IMR-90 (cell line): ENCODE measurements at regions not wholly inside any gene's neighbourhood (a gene's known extent, or its start where the extent isn't known, plus 50 kb on each side); places are given as distances from the start of the nearest gene placed in this dataset.

Source experiments
- ATAC-seq: fragments of 200-7000 bp; cut with Tn5 transposase; 2 replicates; pipeline ENCODE4 v1.9.1; 2020; ENCODE audit warnings: low read depth, mild to moderate bottlenecking, moderate library complexity
- BruUV-seq: library from RNA; stranded (reverse); fragments of 400-500 nt; replicated peaks from 2 replicates; lab custom pipeline; 2021; lab: Mats Ljungman, UMichigan
- CTCF ChIA-PET: fragments of 300-600 bp; formaldehyde crosslinking; extraction: SDS; loops from one replicate; lab custom pipeline; 2021; ENCODE audit warnings: antibody characterized with exemption; lab: Yijun Ruan, JAX
- POLR2A ChIA-PET: fragments of 300-600 bp; sonication (Branson Sonifier 250); formaldehyde crosslinking; loops from one replicate; lab custom pipeline; 2022; ENCODE audit warnings: antibody characterized with exemption; ENCODE audit not compliant: unreplicated experiment; lab: Charles Lee
- DNase-seq: peaks from one replicate; pipeline ENCODE4 v3.0.0; 2013
- H2AFZ ChIP-seq: replicated peaks from 2 replicates; pipeline ENCODE3; 2013; ENCODE audit warnings: low read length, mild to moderate bottlenecking; ENCODE audit not compliant: poor library complexity
- H2AK5ac ChIP-seq: 2 replicates; pipeline ENCODE4 v1.6.1; 2013; ENCODE audit warnings: low read depth, low read length, inconsistent platforms
- H2AK9ac ChIP-seq: replicated peaks from 2 replicates; pipeline ENCODE3; 2013; ENCODE audit warnings: mild to moderate bottlenecking, low read depth, low read length, moderate library complexity; ENCODE audit not compliant: poor library complexity
- H2BK120ac ChIP-seq: 2 replicates; pipeline ENCODE4 v1.6.1; 2013; ENCODE audit warnings: low read depth, low read length, inconsistent platforms
- H2BK15ac ChIP-seq: 3 replicates; pipeline ENCODE4 v1.6.1; 2013; ENCODE audit warnings: low read depth, low read length, inconsistent platforms
- H2BK20ac ChIP-seq: 2 replicates; pipeline ENCODE4 v1.6.1; 2013; ENCODE audit warnings: low read depth, mild to moderate bottlenecking, inconsistent platforms, low read length, moderate library complexity
- H2BK5ac ChIP-seq: 2 replicates; pipeline ENCODE4 v1.6.1; 2013; ENCODE audit warnings: mild to moderate bottlenecking, low read depth, low read length, inconsistent platforms; ENCODE audit not compliant: poor library complexity, severe bottlenecking
- H3K14ac ChIP-seq: replicated peaks from 2 replicates; pipeline ENCODE4 v1.6.1; 2013; ENCODE audit warnings: low read depth, low read length, inconsistent platforms
- H3K18ac ChIP-seq: 2 replicates; pipeline ENCODE4 v1.6.1; 2013; ENCODE audit warnings: low read depth, low read length, control low read depth
- H3K23ac ChIP-seq: 2 replicates; pipeline ENCODE4 v1.6.1; 2013; ENCODE audit warnings: low read depth, low read length, inconsistent platforms
- H3K27ac ChIP-seq: 2 replicates; pipeline ENCODE4 v1.5.1; 2013; ENCODE audit warnings: mild to moderate bottlenecking, control low read depth, low read length; ENCODE audit not compliant: insufficient read depth
- H3K27me3 ChIP-seq: 2 replicates; pipeline ENCODE4 v1.6.1; 2013; ENCODE audit warnings: low read length; ENCODE audit not compliant: control insufficient read depth, insufficient read depth
- H3K36me3 ChIP-seq: 2 replicates; pipeline ENCODE4 v1.6.1; 2013; ENCODE audit warnings: low read length, mixed read lengths; ENCODE audit not compliant: control insufficient read depth, insufficient read depth
- H3K4ac ChIP-seq: 2 replicates; pipeline ENCODE4 v1.6.1; 2013; ENCODE audit warnings: low read depth, low read length, inconsistent platforms
- H3K4me1 ChIP-seq: 2 replicates; pipeline ENCODE4 v1.6.1; 2013; ENCODE audit warnings: low read length, mixed read lengths; ENCODE audit not compliant: control insufficient read depth, insufficient read depth
- H3K4me2 ChIP-seq: 2 replicates; pipeline ENCODE4 v1.6.1; 2013; ENCODE audit warnings: low read depth, mild to moderate bottlenecking, control low read depth, low read length, moderate library complexity
- H3K4me3 ChIP-seq: 2 replicates; pipeline ENCODE4 v1.5.1; 2013; ENCODE audit warnings: low read depth, mild to moderate bottlenecking, control low read depth, low read length, moderate library complexity; ENCODE audit not compliant: insufficient read depth
- H3K56ac ChIP-seq: 2 replicates; pipeline ENCODE4 v1.6.1; 2013; ENCODE audit warnings: low read length, inconsistent platforms; ENCODE audit not compliant: insufficient read depth; ENCODE audit errors: extremely low read depth
- H3K79me1 ChIP-seq, 2 experiments: 2 replicates each; pipeline ENCODE4 v1.6.1; 2013; ENCODE audit warnings: low read length in 2 of 2, inconsistent platforms in 1 of 2, low read depth in 1 of 2
- H3K9ac ChIP-seq: 2 replicates; pipeline ENCODE4 v1.6.1; 2013; ENCODE audit warnings: low read depth, low read length, control low read depth
- H3K9me1 ChIP-seq: 2 replicates; pipeline ENCODE4 v1.6.1; 2013; ENCODE audit warnings: low read length, inconsistent platforms; ENCODE audit not compliant: insufficient read depth
- H3K9me3 ChIP-seq: 2 replicates; pipeline ENCODE4 v1.6.1; 2013; ENCODE audit warnings: low read length; ENCODE audit not compliant: control insufficient read depth, insufficient read depth
- H4K20me1 ChIP-seq: 2 replicates; pipeline ENCODE4 v1.6.1; 2013; ENCODE audit warnings: low read length, inconsistent platforms; ENCODE audit not compliant: insufficient read depth
- H4K5ac ChIP-seq: 2 replicates; pipeline ENCODE4 v1.6.1; 2013; ENCODE audit warnings: mild to moderate bottlenecking, low read depth, low read length, control low read depth
- H4K8ac ChIP-seq, 2 experiments: 2 replicates each; pipeline ENCODE4 v1.6.1; 2013; ENCODE audit warnings: low read depth in 2 of 2, low read length in 2 of 2, control low read depth in 1 of 2, inconsistent platforms in 1 of 2
- H4K91ac ChIP-seq: 2 replicates; pipeline ENCODE4 v1.6.1; 2013; ENCODE audit warnings: low read depth, low read length, inconsistent platforms; ENCODE audit not compliant: insufficient read depth
- ELK1 ChIP-seq: fragments of 150-350 bp; IDR thresholded peaks from 2 replicates; pipeline ENCODE4 v1.6.1; 2016; ENCODE audit warnings: low read depth, mild to moderate bottlenecking, low read length, moderate library complexity, borderline replicate concordance
- MAFK ChIP-seq: IDR thresholded peaks from 2 replicates; pipeline ENCODE4 v1.6.1; 2012; ENCODE audit warnings: low read depth, low read length, improper control_type of control experiment
- MAZ ChIP-seq: IDR thresholded peaks from 2 replicates; pipeline ENCODE4 v1.6.1; 2012; ENCODE audit warnings: low read depth, mild to moderate bottlenecking, low read length, improper control_type of control experiment, moderate library complexity, borderline replicate concordance
- MXI1 ChIP-seq: IDR thresholded peaks from 2 replicates; pipeline ENCODE4 v1.6.1; 2012; ENCODE audit warnings: low read depth, mild to moderate bottlenecking, low read length, moderate library complexity, borderline replicate concordance
- NFE2L2 ChIP-seq: fragments of 150-350 bp; IDR thresholded peaks from 2 replicates; pipeline ENCODE4 v1.6.1; 2016; ENCODE audit warnings: low read depth, mild to moderate bottlenecking, low read length
- POLR2A ChIP-seq: IDR thresholded peaks from 2 replicates; pipeline ENCODE4 v1.6.1; 2012; ENCODE audit warnings: mild to moderate bottlenecking, low read depth, low read length
- RFX5 ChIP-seq: IDR thresholded peaks from 2 replicates; pipeline ENCODE4 v1.8.0; 2012; ENCODE audit warnings: low read depth, mild to moderate bottlenecking, low read length, moderate library complexity
- USF2 ChIP-seq: fragments of 150-350 bp; IDR thresholded peaks from 2 replicates; pipeline ENCODE4 v1.6.1; 2017; ENCODE audit warnings: mild to moderate bottlenecking, antibody characterized with exemption, low read length, low read depth
- WGBS, 2 experiments: methylation state at CpG; one replicate each; pipeline versions ENCODE4 v1.1.5 to v1.1.7; 2013; ENCODE audit warnings: missing lambda C conversion rate in 2 of 2; ENCODE audit not compliant: insufficient read length in 1 of 2; ENCODE audit errors: extremely low coverage in 2 of 2; 5-methylcytosine and 5-hydroxymethylcytosine counted together
- dilution Hi-C: fragments of 300-500 bp; cut with HindIII; formaldehyde crosslinking; loops from one replicate; pipeline ENCODE4 v1.14.3; 2018; ENCODE audit warnings: low sequenced_read_pairs; ENCODE audit not compliant: unreplicated experiment
- in situ Hi-C: fragments of 300-500 bp; cut with MboI; formaldehyde crosslinking; loops from 3 replicates; pipeline ENCODE4 v1.14.3; 2019; ENCODE audit warnings: low sequenced_read_pairs, inconsistent platforms, mixed read lengths
- intact Hi-C: fragments of 100-400 bp; cut with micrococcal nuclease; formaldehyde crosslinking; loops from 2 replicates; pipeline ENCODE4 v1.10.0; 2022

- H3K9me1 ChIP-seq: peaks cover 6% of the 10 kb centered on the region
- in situ Hi-C loops: no loop called here
- no peak for ATAC-seq
- H3K4me3 ChIP-seq: no peak overlapping the region
- H2AK9ac ChIP-seq: peak overlapping the region; percentile 88
- peak overlapping the region; percentile 99 for H3K4ac ChIP-seq
- H3K4me2 ChIP-seq: no peak overlapping the region
- WGBS, 2 experiments: 83% methylated on average over 1 of the region's 1 CpG; no CpG with 5 or more reads in 1 of the 2 experiments
- no peaks in the 10 kb centered on the region; a peak in 1 of 4 replicates for H3K79me1 ChIP-seq
- peaks cover 15% of the 10 kb centered on the region for H3K4me1 ChIP-seq
- peak overlapping the region in 1 of 2 experiments; percentile 76; a peak in 3 of 4 replicates for H4K8ac ChIP-seq
- no peaks in the 10 kb centered on the region for H3K36me3 ChIP-seq
- H3K23ac ChIP-seq: peak overlapping the region; percentile 67; the same call in 1 of the 2 replicates
- H3K14ac ChIP-seq: peak overlapping the region; percentile 98
- peak overlapping the region; percentile 98 for H2AK5ac ChIP-seq
- CTCF ChIA-PET: no interaction called here
- H4K91ac ChIP-seq: peak overlapping the region; percentile 93
- no TSS peak for BruUV-seq
- H3K9ac ChIP-seq: no peak overlapping the region
- peak overlapping the region; percentile 37 for H2BK5ac ChIP-seq
- H3K56ac ChIP-seq: 0 out of 2 replicates have a peak overlapping the region, but pooled peaks have one; percentile 28
- H2BK20ac ChIP-seq: peak overlapping the region; percentile 95
- POLR2A ChIA-PET: no interaction called here
- H3K18ac ChIP-seq: peak overlapping the region; percentile 96
- TF ChIP-seq RFX5 (no peak), POLR2A (no peak), MXI1 (no peak), ELK1 (no peak), MAZ (no peak), USF2 (no peak), NFE2L2 (no peak), MAFK (no peak)
- peak overlapping the region; percentile 93; the same call in 2 of the 3 replicates for H2BK15ac ChIP-seq
- H4K20me1 ChIP-seq: no peaks in the 10 kb centered on the region
- H2AFZ ChIP-seq: peak overlapping the region; percentile 69
- H3K9me3 ChIP-seq: no peaks in the 10 kb centered on the region
- peak overlapping the region; percentile 51; the same call in 1 of the 2 replicates for H3K27ac ChIP-seq
- no peak for DNase-seq
- H2BK120ac ChIP-seq: peak overlapping the region; percentile 96
- intact Hi-C loops: no loop called here
- peak overlapping the region; percentile 52 for H4K5ac ChIP-seq
- dilution Hi-C loops: no loop called here
- no peaks in the 10 kb centered on the region; the same call in 1 of the 2 replicates for H3K27me3 ChIP-seq
These were observed 132.0 kb downstream of the SEC61B start for GRCh38 chr9:99354104-99354503.
